Effector memory CD8-positive, alpha-beta T cell (primary cell): ENCODE measurements at regions not wholly inside any gene's neighbourhood (a gene's known extent, or its start where the extent isn't known, plus 50 kb on each side); places are given as distances from the start of the nearest gene placed in this dataset.
"Not testable (repeated sequence)": the region's sequence is repeated elsewhere in the genome, so short reads cannot be mapped to it uniquely, and the experiment has no call there.

Source experiments
- ATAC-seq: fragments of 150-1000 bp; cut with Tn5 transposase; replicated peaks from 2 replicates; pipeline ENCODE4 v1.10.0; 2021; ENCODE audit warnings: mild to moderate bottlenecking, moderate library complexity
- DNase-seq, 3 experiments: peaks; one replicate each; pipeline ENCODE4 v3.0.0; 2021
- H3K27ac Mint-ChIP-seq, 2 donors: one replicate each; pipeline ENCODE4 v1.8.0; 2022; ENCODE audit warnings: mild to moderate bottlenecking in 2 of 2, mixed read lengths in 2 of 2, moderate library complexity in 2 of 2
- H3K27me3 Mint-ChIP-seq, 2 donors: one replicate each; pipeline ENCODE4 v1.8.0; 2022; ENCODE audit warnings: mixed read lengths in 2 of 2
- H3K36me3 Mint-ChIP-seq: one replicate; pipeline ENCODE4 v1.8.0; 2022; ENCODE audit warnings: mild to moderate bottlenecking, moderate library complexity, mixed read lengths; ENCODE audit not compliant: insufficient read depth
- H3K4me1 Mint-ChIP-seq, 2 donors: one replicate each; pipeline ENCODE4 v1.8.0; 2022; ENCODE audit warnings: low read depth in 2 of 2, mixed read lengths in 2 of 2
- H3K4me3 Mint-ChIP-seq, 2 donors: one replicate each; pipeline ENCODE4 v1.8.0; 2022; ENCODE audit warnings: mild to moderate bottlenecking in 2 of 2, mixed read lengths in 2 of 2, moderate library complexity in 2 of 2
- H3K9me3 Mint-ChIP-seq, 2 donors: one replicate each; pipeline ENCODE4 v1.8.0; 2022; ENCODE audit warnings: mixed read lengths in 2 of 2

DNA sequence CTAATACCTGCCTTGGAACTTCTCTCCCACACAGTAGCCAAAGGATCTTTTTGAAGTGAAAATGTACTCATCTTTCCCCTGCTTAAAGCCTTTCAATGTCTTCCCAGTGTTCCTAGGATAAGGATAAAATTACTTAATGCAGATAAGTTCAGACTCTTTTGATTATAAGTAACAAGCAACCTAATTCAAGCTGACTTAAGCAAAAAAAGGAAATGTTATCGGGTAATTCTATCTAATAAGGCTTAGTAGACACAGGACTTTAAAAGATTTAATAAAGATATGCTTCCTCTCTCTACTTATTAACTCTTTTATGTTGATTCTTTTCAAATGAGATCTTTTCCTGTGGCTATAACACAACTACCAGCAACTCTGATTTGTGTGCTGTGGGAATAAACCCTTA, 284.2 kb downstream of the OXSM start:
- Mint-ChIP-seq H3K27ac (no peak overlapping the region), H3K27me3 (no peaks in the 10 kb centered on the region), H3K4me1 (no peaks in the 10 kb centered on the region), H3K9me3 (no peaks in the 10 kb centered on the region), H3K4me3 (no peak overlapping the region), H3K36me3 (no peaks in the 10 kb centered on the region)
- DNase-seq (no peak), ATAC-seq (no peak)

- no peak for ATAC-seq
- no peaks in the 10 kb centered on the region for H3K36me3 Mint-ChIP-seq
- H3K27ac Mint-ChIP-seq: no peak overlapping the region
- no peak overlapping the region for H3K4me3 Mint-ChIP-seq
- H3K4me1 Mint-ChIP-seq: no peaks in the 10 kb centered on the region
- DNase-seq: no peak
- no peaks in the 10 kb centered on the region for H3K9me3 Mint-ChIP-seq
- H3K27me3 Mint-ChIP-seq: no peaks in the 10 kb centered on the region
These were observed 288.6 kb downstream of the OXSM start for GRCh38 chr3:26078539-26078938.

GRCh38 chr3:26081166-26081565, 291.3 kb downstream of the OXSM start:
- H3K27ac Mint-ChIP-seq: no peak overlapping the region
- ATAC-seq (no peak), DNase-seq (no peak)
- H3K4me3 Mint-ChIP-seq: no peak overlapping the region
- H3K4me1 Mint-ChIP-seq: no peaks in the 10 kb centered on the region
- H3K36me3 Mint-ChIP-seq: no peaks in the 10 kb centered on the region
- H3K27me3 Mint-ChIP-seq: no peaks in the 10 kb centered on the region
- H3K9me3 Mint-ChIP-seq: peaks cover 0 to 3% of the 10 kb centered on the region in 2 donors

GRCh38 chr3:26081806-26082205, 291.9 kb downstream of the OXSM start:
- Mint-ChIP-seq H3K4me3 (no peak overlapping the region), H3K27me3 (no peaks in the 10 kb centered on the region), H3K9me3 (peaks cover 0 to 5% of the 10 kb centered on the region in 2 donors), H3K27ac (no peak overlapping the region), H3K4me1 (no peaks in the 10 kb centered on the region), H3K36me3 (no peaks in the 10 kb centered on the region)
- ATAC-seq (no peak), DNase-seq (no peak)

DNA sequence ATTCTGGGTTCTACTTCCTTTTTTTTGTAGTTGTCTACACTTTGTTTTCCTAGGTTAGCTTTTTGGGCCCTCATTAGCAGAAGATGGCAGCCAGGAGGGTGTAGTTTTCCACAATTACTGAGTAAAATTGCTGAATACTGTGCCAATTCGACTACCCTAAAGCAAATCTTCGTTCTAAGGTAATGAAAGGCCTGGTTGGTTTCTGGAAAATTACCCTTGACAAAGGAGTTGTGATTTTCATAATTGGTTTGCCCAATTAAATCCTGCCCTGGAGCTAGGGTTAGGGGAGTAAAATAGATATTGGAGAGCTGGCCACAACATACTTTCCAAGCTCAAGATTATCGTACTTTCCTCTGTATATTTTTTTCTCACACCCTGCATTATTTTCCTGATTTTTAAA, 293.0 kb downstream of the OXSM start:
- Mint-ChIP-seq H3K4me3 (no peak overlapping the region), H3K27me3 (no peaks in the 10 kb centered on the region), H3K27ac (no peak overlapping the region), H3K36me3 (no peaks in the 10 kb centered on the region), H3K9me3 (peaks cover under 1 to 5% of the 10 kb centered on the region in 2 donors), H3K4me1 (no peaks in the 10 kb centered on the region)
- ATAC-seq: no peak
- no peak for DNase-seq

DNA sequence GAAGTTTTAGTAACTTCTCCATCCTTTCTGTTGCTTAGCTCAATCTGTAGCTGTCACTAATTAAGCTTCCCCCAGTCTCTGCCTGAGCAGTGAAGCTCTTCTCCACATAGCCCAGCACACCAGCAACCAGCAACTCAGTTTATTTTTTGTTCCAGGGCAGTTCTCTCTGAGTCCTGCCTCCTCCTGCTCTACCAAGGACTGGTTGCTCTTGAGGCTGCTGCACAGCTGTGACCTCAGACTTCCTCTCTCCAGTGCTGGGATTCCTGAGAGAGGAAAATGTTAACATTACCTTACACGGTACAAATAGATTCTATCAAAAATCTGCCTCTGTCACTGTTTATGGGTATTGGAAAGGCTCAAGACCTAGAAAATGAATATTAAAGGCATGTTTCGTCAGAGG, 294.7 kb downstream of the OXSM start:
- DNase-seq: no peak
- Mint-ChIP-seq H3K4me1 (no peaks in the 10 kb centered on the region), H3K4me3 (no peak overlapping the region), H3K27ac (no peak overlapping the region), H3K27me3 (no peaks in the 10 kb centered on the region), H3K9me3 (peaks cover 5 to 9% of the 10 kb centered on the region in 2 donors), H3K36me3 (no peaks in the 10 kb centered on the region)
- ATAC-seq: no peak

DNA sequence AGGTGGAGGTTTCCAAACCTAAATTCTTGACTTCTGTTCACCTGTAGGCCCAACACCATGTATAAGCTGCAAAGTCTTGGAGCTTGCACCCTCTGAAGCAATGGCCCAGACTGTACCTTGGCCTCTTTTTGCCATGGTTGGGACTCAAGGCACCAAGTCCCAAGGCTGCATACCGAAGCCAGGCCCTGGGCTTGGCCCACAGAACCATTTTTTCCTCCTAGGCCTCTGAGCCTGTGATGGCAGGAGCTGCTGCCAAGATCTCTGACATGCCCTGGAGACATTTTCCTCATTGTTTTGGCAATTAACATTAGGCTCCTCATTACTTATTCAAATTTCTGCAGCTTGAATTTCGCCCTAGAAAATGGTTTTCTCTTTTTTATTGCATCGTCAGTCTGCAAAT, 297.9 kb downstream of the OXSM start:
- Mint-ChIP-seq H3K27me3 (no peaks in the 10 kb centered on the region), H3K36me3 (no peaks in the 10 kb centered on the region), H3K4me1 (no peaks in the 10 kb centered on the region), H3K4me3 (no peak overlapping the region), H3K27ac (no peak overlapping the region), H3K9me3 (peaks cover 5 to 9% of the 10 kb centered on the region in 2 donors)
- DNase-seq (no peak), ATAC-seq (no peak)

DNA sequence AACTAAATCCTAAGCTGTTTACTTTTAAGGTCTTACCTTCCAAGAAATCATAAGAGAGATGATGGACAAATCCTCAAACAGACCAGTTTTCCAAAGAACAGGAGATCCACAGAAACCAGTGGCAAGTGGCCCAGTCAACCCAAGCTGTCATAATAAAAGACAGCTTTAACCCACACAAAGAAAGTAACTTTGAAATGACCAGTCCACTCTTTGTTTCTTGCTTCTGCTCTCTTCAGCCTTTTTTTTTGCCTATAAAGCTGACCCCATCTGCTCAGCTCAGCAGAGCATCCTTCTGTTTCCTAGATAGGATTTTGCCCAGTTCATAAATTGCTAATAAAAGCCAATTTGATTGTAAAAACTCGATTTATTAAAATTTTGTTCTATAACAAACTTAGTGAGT, 299.4 kb downstream of the OXSM start:
- no peak overlapping the region for H3K27ac Mint-ChIP-seq
- no peaks in the 10 kb centered on the region for H3K4me1 Mint-ChIP-seq
- ATAC-seq (no peak), DNase-seq (no peak)
- H3K9me3 Mint-ChIP-seq: peaks cover 5 to 9% of the 10 kb centered on the region in 2 donors
- H3K4me3 Mint-ChIP-seq: no peak overlapping the region
- no peaks in the 10 kb centered on the region for H3K27me3 Mint-ChIP-seq
- no peaks in the 10 kb centered on the region for H3K36me3 Mint-ChIP-seq

DNA sequence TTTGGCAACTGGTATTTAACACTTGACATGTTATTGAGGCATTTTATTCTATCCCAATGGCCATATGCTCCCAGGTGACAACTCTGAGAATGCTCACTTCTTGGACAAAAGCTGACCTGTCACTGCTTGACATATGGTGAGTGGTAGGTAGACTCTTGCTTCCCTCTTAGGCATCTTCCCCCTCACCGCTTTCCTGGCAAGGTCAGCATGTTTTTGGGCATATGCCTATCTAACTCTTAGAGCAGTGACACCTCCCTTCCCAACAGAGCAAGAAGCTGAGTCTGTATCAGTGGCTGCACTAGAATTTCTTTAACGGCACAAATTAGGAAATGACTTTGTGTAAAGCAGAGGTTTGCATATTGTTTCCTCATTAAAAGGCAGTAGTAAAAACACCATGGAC, 300.7 kb downstream of the OXSM start:
- Mint-ChIP-seq H3K4me3 (no peak overlapping the region), H3K27ac (no peak overlapping the region), H3K36me3 (no peaks in the 10 kb centered on the region), H3K9me3 (peaks cover 2 to 9% of the 10 kb centered on the region in 2 donors), H3K27me3 (no peaks in the 10 kb centered on the region), H3K4me1 (no peaks in the 10 kb centered on the region)
- no peak for ATAC-seq
- no peak for DNase-seq

DNA sequence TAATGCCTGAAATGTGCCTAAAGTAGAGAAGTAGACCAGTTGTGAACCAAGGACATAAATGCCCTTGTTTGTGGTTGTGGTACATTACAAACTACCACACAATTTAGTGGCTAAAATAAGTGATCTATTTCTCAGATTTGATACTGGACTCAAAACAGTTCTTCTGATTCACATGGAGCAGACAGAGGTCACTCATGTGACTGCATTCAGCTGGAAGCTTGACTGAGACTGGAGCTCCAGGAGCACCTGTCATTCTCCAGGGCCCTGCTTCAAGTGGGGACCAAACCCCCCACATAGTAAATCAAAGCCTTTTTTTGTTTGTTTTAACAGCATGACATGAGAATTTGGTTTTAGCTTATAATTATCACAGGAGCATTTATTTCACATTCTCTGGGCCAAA, 301.2 kb downstream of the OXSM start:
- H3K9me3 Mint-ChIP-seq: peaks cover 2 to 9% of the 10 kb centered on the region in 2 donors
- H3K36me3 Mint-ChIP-seq: no peaks in the 10 kb centered on the region
- ATAC-seq: no peak
- no peak for DNase-seq
- no peaks in the 10 kb centered on the region for H3K4me1 Mint-ChIP-seq
- H3K4me3 Mint-ChIP-seq: no peak overlapping the region
- no peak overlapping the region for H3K27ac Mint-ChIP-seq
- no peaks in the 10 kb centered on the region for H3K27me3 Mint-ChIP-seq

DNA sequence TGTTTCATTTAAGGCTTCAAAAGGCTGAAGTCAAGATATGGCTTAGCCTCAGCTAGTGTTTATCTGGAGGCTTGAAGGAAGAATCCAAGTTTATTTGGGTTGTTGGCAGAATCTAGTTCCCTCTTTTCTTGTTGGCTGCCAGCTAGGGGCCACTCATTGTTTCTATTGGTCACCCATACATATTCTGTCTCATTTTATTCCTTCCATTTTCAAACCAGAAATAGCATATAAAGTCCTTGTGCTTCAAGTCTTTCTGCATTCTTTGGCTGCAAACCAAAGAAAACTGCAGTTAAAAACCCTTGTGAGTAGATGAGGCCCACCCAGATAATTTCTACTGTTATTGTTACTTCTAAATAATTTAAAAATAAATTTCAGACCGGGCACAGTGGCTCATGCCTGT, 301.7 kb downstream of the OXSM start:
- no peak overlapping the region for H3K4me3 Mint-ChIP-seq
- no peaks in the 10 kb centered on the region for H3K36me3 Mint-ChIP-seq
- no peaks in the 10 kb centered on the region for H3K4me1 Mint-ChIP-seq
- H3K27me3 Mint-ChIP-seq: no peaks in the 10 kb centered on the region
- H3K27ac Mint-ChIP-seq: no peak overlapping the region
- no peak for ATAC-seq
- DNase-seq: no peak
- H3K9me3 Mint-ChIP-seq: peaks cover 1 to 9% of the 10 kb centered on the region in 2 donors

DNA sequence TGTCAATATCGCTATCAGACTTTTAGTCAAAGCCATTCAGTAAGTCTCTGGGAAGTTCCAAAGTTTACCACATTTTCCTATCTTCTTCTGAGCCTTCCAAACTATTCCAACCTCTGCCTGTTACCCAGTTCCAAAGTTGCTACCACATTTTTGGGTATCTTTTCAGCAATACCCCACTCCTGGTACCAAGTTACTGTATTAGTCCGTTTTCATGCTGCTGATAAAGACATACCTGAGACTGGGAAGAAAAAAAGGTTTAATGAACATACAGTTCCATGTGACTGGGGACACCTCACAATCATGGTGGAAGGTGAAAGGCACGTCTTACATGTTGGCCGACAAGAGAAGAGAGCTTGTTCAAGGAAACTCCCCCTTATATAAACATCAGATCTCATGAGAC, 307.2 kb downstream of the OXSM start:
- H3K27me3 Mint-ChIP-seq, H3K27ac Mint-ChIP-seq: not testable (repeated sequence)
- peaks cover 12 to 15% of the 10 kb centered on the region in 2 donors for H3K9me3 Mint-ChIP-seq

GRCh38 chr3:26099692-26100091, 309.8 kb downstream of the OXSM start:
- Mint-ChIP-seq H3K4me1 (no peaks in the 10 kb centered on the region), H3K36me3 (no peaks in the 10 kb centered on the region), H3K27me3 (no peaks in the 10 kb centered on the region), H3K27ac (no peak overlapping the region), H3K9me3 (peaks cover 12 to 15% of the 10 kb centered on the region in 2 donors), H3K4me3 (no peak overlapping the region)
- DNase-seq: no peak
- no peak for ATAC-seq

More for the DNA sequence above, 307.2 kb downstream of the OXSM start:
- not testable (repeated sequence) for ATAC-seq, H3K4me3 Mint-ChIP-seq, H3K36me3 Mint-ChIP-seq, H3K4me1 Mint-ChIP-seq, DNase-seq

DNA sequence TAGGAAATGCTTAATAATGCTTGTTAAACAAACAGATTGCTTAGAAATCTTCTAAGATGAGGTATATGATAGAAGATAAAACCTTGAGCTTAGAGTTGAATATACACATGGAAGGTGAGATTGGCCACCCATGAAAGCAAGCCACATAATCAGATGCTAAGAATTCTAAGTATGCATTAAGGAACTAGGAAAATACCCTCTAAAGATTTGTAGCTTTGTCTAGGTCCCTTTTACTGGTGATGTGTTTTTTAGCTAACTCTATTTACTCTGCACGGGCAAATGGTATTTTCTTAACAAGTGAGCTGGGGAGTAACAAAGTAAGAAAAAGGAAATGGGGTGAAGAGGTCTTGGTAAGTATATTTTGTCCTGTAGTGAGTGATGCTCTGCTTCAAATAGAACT, 310.3 kb downstream of the OXSM start:
- Mint-ChIP-seq H3K4me3 (no peak overlapping the region), H3K27ac (no peak overlapping the region), H3K36me3 (no peaks in the 10 kb centered on the region), H3K4me1 (no peaks in the 10 kb centered on the region), H3K9me3 (peaks cover 12 to 15% of the 10 kb centered on the region in 2 donors), H3K27me3 (no peaks in the 10 kb centered on the region)
- ATAC-seq: no peak
- DNase-seq: no peak

- no peak overlapping the region for H3K27ac Mint-ChIP-seq
- no peaks in the 10 kb centered on the region for H3K4me1 Mint-ChIP-seq
- no peak overlapping the region for H3K4me3 Mint-ChIP-seq
- no peaks in the 10 kb centered on the region for H3K27me3 Mint-ChIP-seq
- peaks cover 6 to 9% of the 10 kb centered on the region in 2 donors for H3K9me3 Mint-ChIP-seq
- no peak for DNase-seq
- H3K36me3 Mint-ChIP-seq: no peaks in the 10 kb centered on the region
- no peak for ATAC-seq
These were observed 312.5 kb downstream of the OXSM start for GRCh38 chr3:26102376-26102775.
